Type B pancreatic cell (in vitro differentiated cells): ENCODE measurements at regions not wholly inside any gene's neighbourhood (a gene's known extent, or its start where the extent isn't known, plus 50 kb on each side); places are given as distances from the start of the nearest gene placed in this dataset.
"Not testable (repeated sequence)": the region's sequence is repeated elsewhere in the genome, so short reads cannot be mapped to it uniquely, and the experiment has no call there.

Source experiments
- DNase-seq: peaks from one replicate; pipeline ENCODE4 v3.0.0; 2021; ENCODE audit warnings: mixed read lengths; ENCODE audit not compliant: unreplicated experiment; ENCODE audit errors: extremely low spot score
- H3K27ac Mint-ChIP-seq: 2 replicates; pipeline ENCODE4 v1.8.0; 2021; ENCODE audit warnings: mild to moderate bottlenecking, mixed read lengths
- H3K27me3 Mint-ChIP-seq: 2 replicates; pipeline ENCODE4 v1.8.0; 2021; ENCODE audit warnings: mixed read lengths
- H3K36me3 Mint-ChIP-seq: 2 replicates; pipeline ENCODE4 v1.8.0; 2021; ENCODE audit warnings: mixed read lengths
- H3K4me1 Mint-ChIP-seq: one replicate; pipeline ENCODE4 v1.8.0; 2021; ENCODE audit warnings: mixed read lengths; ENCODE audit not compliant: unreplicated experiment
- H3K4me3 Mint-ChIP-seq: 2 replicates; pipeline ENCODE4 v1.8.0; 2021; ENCODE audit warnings: mild to moderate bottlenecking, mixed read lengths
- H3K9me3 Mint-ChIP-seq: 2 replicates; pipeline ENCODE4 v1.8.0; 2021; ENCODE audit warnings: mixed read lengths
- TF ChIP-seq, protein P1 (sequence below): fragments of 200-600 bp; sonication (generic); conservative IDR thresholded peaks from 2 replicates; pipeline ENCODE4 v1.5.0; 2021; ENCODE audit warnings: antibody characterized with exemption, mild to moderate bottlenecking

DNA sequence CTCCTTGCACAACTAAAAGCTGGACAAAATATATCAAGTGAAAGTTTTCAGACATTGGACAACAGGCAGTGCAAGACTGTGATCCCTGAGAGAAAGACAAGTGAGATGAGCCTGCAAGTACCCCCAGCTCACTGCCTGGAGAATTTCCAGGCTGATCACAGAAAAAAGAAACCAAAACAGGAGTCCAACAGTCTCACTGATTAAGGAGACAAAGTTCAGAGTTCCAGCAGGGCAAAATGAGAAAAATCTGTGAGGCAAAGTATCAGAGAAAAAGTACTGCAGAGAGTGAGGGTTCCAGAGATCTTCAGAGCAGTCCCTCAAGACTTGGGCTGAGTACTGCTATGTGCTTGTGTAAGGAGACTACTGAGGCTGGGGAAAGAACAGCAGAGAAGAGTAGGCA lies 56.0 kb upstream of the PRSS3 start:
- no peak overlapping the region for H3K27ac Mint-ChIP-seq
- no peaks in the 10 kb centered on the region for H3K27me3 Mint-ChIP-seq
- H3K4me1 Mint-ChIP-seq, result peaks cover 4% of the 10 kb centered on the region
- no peaks in the 10 kb centered on the region for H3K36me3 Mint-ChIP-seq
- H3K4me3 Mint-ChIP-seq, result no peak overlapping the region
- DNase-seq, result no peak
- no peaks in the 10 kb centered on the region for H3K9me3 Mint-ChIP-seq
- TF ChIP-seq, protein P1, sequence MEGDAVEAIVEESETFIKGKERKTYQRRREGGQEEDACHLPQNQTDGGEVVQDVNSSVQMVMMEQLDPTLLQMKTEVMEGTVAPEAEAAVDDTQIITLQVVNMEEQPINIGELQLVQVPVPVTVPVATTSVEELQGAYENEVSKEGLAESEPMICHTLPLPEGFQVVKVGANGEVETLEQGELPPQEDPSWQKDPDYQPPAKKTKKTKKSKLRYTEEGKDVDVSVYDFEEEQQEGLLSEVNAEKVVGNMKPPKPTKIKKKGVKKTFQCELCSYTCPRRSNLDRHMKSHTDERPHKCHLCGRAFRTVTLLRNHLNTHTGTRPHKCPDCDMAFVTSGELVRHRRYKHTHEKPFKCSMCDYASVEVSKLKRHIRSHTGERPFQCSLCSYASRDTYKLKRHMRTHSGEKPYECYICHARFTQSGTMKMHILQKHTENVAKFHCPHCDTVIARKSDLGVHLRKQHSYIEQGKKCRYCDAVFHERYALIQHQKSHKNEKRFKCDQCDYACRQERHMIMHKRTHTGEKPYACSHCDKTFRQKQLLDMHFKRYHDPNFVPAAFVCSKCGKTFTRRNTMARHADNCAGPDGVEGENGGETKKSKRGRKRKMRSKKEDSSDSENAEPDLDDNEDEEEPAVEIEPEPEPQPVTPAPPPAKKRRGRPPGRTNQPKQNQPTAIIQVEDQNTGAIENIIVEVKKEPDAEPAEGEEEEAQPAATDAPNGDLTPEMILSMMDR, result no peak

DNA sequence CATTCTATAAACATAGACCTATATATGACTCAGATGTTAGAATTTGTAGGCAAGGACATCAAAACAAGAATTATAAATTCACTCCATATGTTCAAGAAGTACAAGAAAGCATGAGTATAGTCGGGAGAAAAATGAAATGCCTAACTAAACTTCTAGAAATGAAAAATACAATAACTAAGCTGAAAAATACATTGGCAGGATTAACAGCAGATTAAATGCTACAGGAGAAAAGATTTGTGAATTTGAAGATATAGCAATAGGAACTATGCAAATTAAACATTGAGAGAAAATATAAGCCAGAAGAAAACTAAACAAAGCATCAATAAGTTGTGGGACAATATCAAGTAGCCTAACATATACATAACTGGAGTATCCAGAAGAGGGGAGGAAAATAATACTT lies 55.3 kb upstream of the PRSS3 start:
- no peak overlapping the region for H3K27ac Mint-ChIP-seq
- H3K36me3 Mint-ChIP-seq, result no peaks in the 10 kb centered on the region
- DNase-seq, result no peak
- no peaks in the 10 kb centered on the region for H3K27me3 Mint-ChIP-seq
- peaks cover 4% of the 10 kb centered on the region for H3K4me1 Mint-ChIP-seq
- no peaks in the 10 kb centered on the region for H3K9me3 Mint-ChIP-seq
- TF ChIP-seq, protein P1, result no peak
- H3K4me3 Mint-ChIP-seq, result no peak overlapping the region

DNA sequence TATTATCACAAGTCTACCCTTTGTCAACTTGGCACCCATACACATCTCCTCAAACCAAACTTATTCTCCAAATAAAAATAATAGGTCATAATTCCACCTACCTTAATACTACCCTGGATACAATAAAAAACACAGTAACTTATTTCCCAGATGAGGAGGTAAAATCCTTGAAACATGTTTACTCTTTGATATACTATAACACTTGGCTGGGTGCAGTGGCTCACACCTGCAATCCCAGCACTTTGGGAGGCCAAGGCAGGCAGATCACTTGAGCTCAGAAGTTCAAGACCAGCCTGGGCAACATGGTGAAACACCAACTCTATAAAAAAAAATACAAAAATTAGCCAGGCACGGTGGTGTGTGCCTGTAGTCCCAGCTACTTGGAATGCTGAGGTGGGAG lies 54.4 kb upstream of the PRSS3 start:
- H3K4me1 Mint-ChIP-seq, H3K27ac Mint-ChIP-seq, H3K36me3 Mint-ChIP-seq, DNase-seq, H3K4me3 Mint-ChIP-seq, H3K27me3 Mint-ChIP-seq, H3K9me3 Mint-ChIP-seq: not testable (repeated sequence)

DNA sequence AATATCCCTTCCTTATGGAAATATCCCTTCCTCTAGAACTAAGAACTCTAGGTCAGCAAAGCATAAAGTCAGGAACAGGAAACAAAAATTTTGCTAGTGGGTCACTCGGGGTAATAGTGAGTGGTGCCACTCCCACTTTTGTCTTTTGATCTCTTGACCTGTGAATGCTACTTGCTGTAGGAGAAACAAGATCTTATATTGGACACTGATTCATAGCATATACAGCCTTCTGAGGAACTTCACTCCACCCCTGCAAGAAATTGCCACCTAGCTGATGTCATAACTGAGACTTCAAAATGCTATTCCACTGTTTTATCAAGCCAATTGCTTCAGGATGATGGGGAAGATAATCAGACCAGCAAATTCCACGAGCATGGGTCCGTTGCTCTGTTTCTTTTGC lies 53.3 kb upstream of the PRSS3 start:
- Mint-ChIP-seq H3K27ac (no peak overlapping the region), H3K36me3 (no peaks in the 10 kb centered on the region), H3K9me3 (no peaks in the 10 kb centered on the region), H3K4me3 (no peak overlapping the region), H3K27me3 (peaks cover 3% of the 10 kb centered on the region), H3K4me1 (peaks cover 4% of the 10 kb centered on the region)
- TF ChIP-seq, protein P1, result no peak
- no peak for DNase-seq

DNA sequence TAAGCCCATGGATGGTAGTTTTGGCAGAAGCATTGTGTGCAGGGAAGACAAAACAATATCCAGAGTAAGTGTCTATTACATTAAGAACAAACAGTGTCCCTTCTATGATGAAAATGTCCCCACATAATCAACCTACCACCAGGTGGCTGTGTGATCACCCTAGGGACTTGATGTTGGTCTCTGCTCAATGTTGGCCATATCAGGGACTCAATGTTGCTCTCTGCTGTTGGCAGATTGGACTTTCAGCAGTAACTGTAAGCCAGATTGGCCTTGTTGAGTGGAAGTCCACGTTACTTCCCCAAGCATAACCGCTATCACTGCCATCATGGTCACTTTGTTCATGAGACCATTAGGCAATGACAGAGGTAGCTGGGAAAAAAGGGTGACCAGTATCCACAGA lies 52.8 kb upstream of the PRSS3 start:
- TF ChIP-seq, protein P1, result no peak
- peaks cover 4% of the 10 kb centered on the region for H3K4me1 Mint-ChIP-seq
- H3K4me3 Mint-ChIP-seq, result no peak overlapping the region
- no peaks in the 10 kb centered on the region for H3K36me3 Mint-ChIP-seq
- no peak overlapping the region for H3K27ac Mint-ChIP-seq
- no peak for DNase-seq
- H3K9me3 Mint-ChIP-seq, result no peaks in the 10 kb centered on the region
- H3K27me3 Mint-ChIP-seq, result peaks cover 3% of the 10 kb centered on the region
